Non-pigmented ciliary epithelial cell (primary cell): ENCODE measurements at regions not wholly inside any gene's neighbourhood (a gene's known extent, or its start where the extent isn't known, plus 50 kb on each side); places are given as distances from the start of the nearest gene placed in this dataset.

ENCODE experiments used
- DNase-seq: peaks from one replicate; pipeline ENCODE4 v3.0.0-alpha.2; 2010; ENCODE audit warnings: low read depth

- no peak for DNase-seq
Measured at GRCh38 chr1:191152776-191153175, 675.1 kb upstream of the BRINP3 start.

DNA sequence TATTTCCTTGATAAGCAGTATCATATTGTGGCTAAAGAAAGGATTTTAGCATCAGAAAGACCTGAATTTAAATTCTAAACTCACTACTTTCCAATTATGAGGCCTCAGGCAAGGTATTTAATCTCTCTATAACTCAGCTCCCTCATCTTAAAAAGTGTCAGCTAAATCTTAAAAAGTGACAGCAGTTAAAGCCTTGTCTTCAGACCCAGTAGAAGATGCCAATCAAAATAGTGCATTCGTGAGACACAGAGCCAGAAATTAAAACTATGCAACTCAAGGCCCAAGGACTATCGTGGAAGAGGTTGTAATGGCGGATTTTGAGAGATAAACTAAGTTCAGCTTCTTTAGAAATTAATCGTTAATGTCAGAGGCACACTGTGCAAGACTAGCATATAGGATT lies 677.5 kb upstream of the BRINP3 start:
- no peak for DNase-seq

- DNase-seq: no peak
Measured at GRCh38 chr1:191160837-191161236, 683.2 kb upstream of the BRINP3 start.

GRCh38 chr1:191162762-191163161 lies 685.1 kb upstream of the BRINP3 start:
- no peak for DNase-seq

GRCh38 chr1:191163621-191164020 lies 686.0 kb upstream of the BRINP3 start:
- DNase-seq: no peak

GRCh38 chr1:191174298-191174697 lies 696.6 kb upstream of the BRINP3 start:
- DNase-seq: no peak

GRCh38 chr1:191176131-191176530 lies 698.5 kb upstream of the BRINP3 start:
- no peak for DNase-seq

- DNase-seq: no peak
Measured at GRCh38 chr1:191206513-191207207, 729.0 kb upstream of the BRINP3 start.

- no peak for DNase-seq
Measured at GRCh38 chr1:191222206-191222605, 744.5 kb upstream of the BRINP3 start.

GRCh38 chr1:191240925-191241324 lies 763.3 kb upstream of the BRINP3 start:
- DNase-seq: no peak

DNA sequence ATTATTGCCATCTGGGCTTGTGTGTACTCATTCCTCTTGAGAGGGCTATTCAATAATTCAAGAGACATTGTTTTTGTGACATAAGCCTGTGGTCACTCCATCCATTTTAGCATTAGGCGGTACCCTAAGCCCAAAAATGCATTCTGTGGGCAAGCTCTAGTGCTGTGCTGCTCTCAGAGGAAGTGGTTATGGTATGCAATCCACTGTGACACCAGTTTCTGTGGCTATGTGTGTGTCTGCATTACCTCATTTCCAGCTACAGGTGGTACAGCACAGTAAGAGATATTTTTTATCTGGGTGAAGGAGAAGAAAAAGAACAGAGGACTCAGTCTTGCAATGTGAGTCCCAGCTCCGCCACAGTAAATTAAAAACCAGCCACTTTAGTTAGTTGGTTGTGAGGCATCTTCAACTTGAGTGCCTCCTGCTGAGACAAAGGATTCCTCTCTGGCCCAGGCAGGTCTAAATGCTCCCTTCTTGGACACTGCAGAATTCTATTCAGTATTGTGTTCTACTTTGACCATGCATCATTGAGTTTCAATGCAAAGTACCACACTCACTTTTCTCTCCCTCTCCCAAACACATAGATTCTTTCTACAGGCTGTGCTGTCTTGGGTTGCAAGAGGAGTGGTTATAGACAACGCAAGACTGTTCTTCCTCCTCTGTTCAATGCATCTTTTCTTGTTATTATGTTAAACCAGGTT lies 777.8 kb upstream of the BRINP3 start:
- no peak for DNase-seq

DNA sequence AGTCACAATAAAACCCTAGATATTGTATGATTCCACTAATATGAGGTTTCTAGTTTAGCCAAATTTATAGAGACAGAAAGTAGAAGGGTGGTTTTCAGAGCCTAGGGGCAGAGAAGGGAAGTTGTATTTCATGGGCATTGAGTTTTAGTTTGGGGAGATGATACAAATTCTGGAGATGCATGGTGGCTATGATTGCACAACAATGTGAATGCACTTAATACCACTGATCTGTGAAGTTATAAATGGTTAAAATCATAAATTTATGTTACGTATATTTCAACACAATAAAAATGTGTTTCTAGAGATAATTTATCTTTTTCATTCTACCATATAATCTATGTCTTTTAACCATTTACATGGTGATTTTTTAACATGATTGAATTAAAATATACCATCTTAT lies 779.3 kb upstream of the BRINP3 start:
- DNase-seq: no peak

DNA sequence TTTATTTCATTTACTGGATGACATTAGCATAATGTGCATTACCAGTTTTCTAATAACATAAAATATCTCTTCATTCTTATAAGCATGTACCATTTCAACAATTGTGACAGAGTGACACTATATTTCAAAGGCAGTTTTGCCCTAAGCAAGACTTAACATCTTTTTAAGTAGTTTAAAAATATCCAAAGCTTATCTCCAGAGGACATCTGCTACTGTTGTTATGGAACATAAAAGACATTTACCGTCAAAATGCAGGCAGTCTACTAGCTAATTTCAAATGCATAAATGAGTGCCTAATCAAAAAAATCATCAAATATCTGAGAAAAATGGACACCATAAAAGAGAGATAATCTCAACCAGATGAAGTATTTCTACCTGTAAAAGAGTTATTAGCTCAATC lies 782.4 kb upstream of the BRINP3 start:
- DNase-seq: no peak

GRCh38 chr1:191261111-191261510 lies 783.4 kb upstream of the BRINP3 start:
- DNase-seq: no peak

DNA sequence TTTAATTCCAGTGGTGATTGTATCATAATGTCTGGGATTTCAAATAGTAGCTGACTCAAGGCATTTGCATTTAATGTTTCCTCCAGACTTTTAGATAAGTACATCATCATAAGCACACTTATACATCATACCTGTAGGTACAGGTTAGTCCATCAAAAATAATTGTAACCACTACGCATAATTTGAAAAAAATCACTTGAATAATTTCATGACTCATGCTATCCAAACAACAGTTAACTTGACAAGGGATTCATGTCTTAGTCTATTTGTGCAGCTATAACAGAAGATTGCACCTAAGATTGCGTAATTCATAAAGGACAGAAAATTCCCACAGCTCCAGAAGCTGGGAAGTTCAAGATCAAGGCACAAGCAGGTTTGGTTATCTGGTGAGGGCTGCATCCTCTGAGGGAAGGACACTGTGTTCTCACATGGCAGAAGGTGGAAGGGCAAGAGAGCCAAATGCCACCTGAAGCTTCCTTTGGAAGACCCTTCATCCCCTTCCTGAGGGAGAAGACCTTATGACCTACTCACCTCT lies 801.7 kb upstream of the BRINP3 start:
- DNase-seq: no peak

DNA sequence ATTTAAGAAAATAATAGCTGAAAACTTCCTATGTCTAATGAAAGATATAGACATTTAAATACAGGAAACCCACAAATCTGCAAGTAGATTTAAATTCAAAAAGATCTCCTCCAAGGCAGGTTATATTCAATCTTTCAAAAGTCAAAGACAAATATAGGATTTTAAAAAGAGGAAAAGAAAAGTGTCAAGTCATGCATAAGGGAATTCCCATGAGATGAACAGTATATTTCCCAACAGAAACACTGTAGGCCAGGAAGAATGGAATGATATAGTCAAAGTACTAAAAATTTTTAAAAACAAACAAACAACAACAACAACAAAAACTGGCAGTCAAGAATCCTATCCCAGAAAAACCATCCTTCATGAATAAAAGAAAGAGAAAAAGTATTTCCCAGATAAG lies 806.5 kb upstream of the BRINP3 start:
- no peak for DNase-seq

GRCh38 chr1:191290441-191290840 lies 812.8 kb upstream of the BRINP3 start:
- DNase-seq: no peak

- DNase-seq: no peak
Measured at GRCh38 chr1:191305370-191305769, 827.7 kb upstream of the BRINP3 start.

DNA sequence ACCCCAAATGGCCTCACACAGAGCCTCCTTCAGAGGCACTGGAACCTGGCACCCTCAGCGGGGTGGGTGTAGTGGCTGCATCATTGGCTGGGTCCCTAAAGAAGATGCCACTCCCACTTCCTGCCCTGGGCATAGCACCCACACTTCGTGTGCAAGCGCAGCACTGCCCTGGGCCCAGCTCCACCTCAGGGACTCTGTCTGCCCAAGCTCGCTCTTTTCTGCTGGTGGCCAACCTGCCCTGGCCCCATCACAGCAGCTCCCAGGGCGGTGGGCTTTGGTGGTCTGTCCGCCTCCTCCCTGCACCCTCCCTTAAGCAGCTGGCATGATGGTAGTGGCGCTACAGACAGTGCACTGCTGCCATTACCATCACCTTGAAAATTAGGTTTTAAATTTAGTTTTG lies 829.3 kb upstream of the BRINP3 start:
- DNase-seq: no peak

- no peak for DNase-seq
Measured at GRCh38 chr1:191320062-191320461, 838.2 kb upstream of the RGS18 start.

DNA sequence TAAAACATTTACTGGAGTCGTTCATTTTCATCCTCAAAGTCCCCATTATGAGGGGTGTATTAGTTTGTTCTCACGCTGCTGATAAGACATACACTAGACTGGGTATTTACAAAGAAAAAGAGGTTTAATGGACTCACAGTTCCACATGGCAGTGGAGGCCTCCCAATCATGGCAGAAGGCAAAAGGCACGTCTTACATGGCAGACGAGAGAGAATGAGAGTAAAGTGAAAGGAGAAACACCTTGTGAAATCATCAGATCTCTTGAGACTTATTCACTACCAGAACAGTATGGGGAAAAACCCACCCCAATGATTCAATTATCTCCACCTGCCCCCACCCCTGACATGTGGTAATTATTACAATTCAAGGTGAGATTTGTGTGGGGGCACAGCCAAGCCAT lies 830.4 kb upstream of the RGS18 start:
- DNase-seq: no peak

- DNase-seq: peak; percentile 32
Measured at GRCh38 chr1:191343816-191344215, 814.4 kb upstream of the RGS18 start.

DNA sequence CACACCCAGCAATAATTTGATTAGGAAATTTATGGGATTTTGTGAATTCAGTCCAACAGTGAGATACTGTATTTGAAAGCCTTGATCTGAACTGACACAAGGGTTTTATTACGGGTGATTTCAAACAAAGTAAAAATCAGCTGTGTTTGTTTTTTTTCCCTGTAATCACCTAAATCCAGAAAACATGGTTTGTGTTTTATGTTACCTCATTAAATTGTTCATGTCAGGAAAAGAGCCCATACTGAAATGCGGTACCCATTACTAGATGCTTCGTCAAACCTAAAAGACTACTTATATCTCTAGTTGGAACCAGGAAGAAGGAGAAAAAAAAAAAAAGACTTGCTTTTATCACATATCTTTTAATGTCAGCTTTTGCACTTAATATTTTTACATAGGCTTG lies 811.9 kb upstream of the RGS18 start:
- DNase-seq: no peak

DNA sequence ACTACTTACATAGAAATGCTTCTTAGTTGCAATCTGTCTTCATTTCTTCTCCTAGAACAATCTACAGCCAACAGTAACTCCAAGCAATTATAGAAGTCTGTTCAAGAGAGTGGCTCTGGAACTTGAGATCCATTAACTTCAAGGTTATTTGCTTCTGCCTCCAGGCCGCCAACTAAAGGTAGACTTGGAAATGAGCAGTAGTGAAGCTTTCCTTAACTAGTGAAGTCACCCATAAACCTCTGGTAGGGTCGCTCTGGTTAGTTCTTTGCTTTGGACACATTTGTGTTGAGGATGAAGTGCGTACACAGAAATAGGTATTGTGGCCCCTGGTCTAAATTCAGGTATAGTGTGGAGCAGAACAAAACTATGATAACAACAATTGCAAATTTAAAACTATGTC lies 809.9 kb upstream of the RGS18 start:
- no peak for DNase-seq
